WTC11 (cell line): ENCODE measurements at regions not wholly inside any gene's neighbourhood (a gene's known extent, or its start where the extent isn't known, plus 50 kb on each side); places are given as distances from the start of the nearest gene placed in this dataset.

Experiments
- ATAC-seq: fragments of 200-7000 bp; cut with Tn5 transposase; 2 replicates; pipeline ENCODE4 v1.10.0; 2021; ENCODE audit warnings: mild to moderate bottlenecking, moderate library complexity
- CTCF ChIA-PET: fragments of 300-600 bp; sonication (Branson Sonifier 250); formaldehyde crosslinking; loops from one replicate; lab custom pipeline; 2021; ENCODE audit warnings: antibody characterized with exemption; lab: Charles Lee
- POLR2A ChIA-PET: fragments of 350-600 bp; sonication (Branson Sonifier 250); formaldehyde crosslinking; loops from one replicate; lab custom pipeline; 2021; ENCODE audit warnings: antibody characterized with exemption; lab: Charles Lee
- DNase-seq: peaks from one replicate; pipeline ENCODE4 v3.0.0; 2021; ENCODE audit warnings: low spot score
- H3K27ac Mint-ChIP-seq: 2 replicates; pipeline ENCODE4 v1.8.0; 2021; ENCODE audit warnings: mixed read lengths
- H3K27me3 Mint-ChIP-seq: 2 replicates; pipeline ENCODE4 v1.8.0; 2021; ENCODE audit warnings: low read depth, mild to moderate bottlenecking, moderate library complexity, mixed read lengths
- H3K36me3 Mint-ChIP-seq: 2 replicates; pipeline ENCODE4 v1.8.0; 2021; ENCODE audit warnings: mixed read lengths
- H3K4me1 Mint-ChIP-seq: 2 replicates; pipeline ENCODE4 v1.8.0; 2022; ENCODE audit warnings: mixed read lengths
- H3K4me3 Mint-ChIP-seq: 2 replicates; pipeline ENCODE4 v1.8.0; 2021; ENCODE audit warnings: mild to moderate bottlenecking, moderate library complexity, mixed read lengths
- H3K9me3 Mint-ChIP-seq: 2 replicates; pipeline ENCODE4 v1.8.0; 2021; ENCODE audit warnings: mixed read lengths
- EMX1 ChIP-seq: fragments of 250-450 bp; sonication (Bioruptor Pico); IDR thresholded peaks from 2 replicates; pipeline ENCODE4 v1.8.0; 2021; ENCODE audit warnings: mild to moderate bottlenecking
- ESRRA ChIP-seq: sonication (generic); formaldehyde crosslinking; IDR thresholded peaks from 2 replicates; pipeline ENCODE4 v1.8.1; 2022; ENCODE audit warnings: mild to moderate bottlenecking, missing genetic modification reagents, borderline replicate concordance
- FOXP1 ChIP-seq: sonication (generic); formaldehyde crosslinking; IDR thresholded peaks from 2 replicates; pipeline ENCODE4 v1.8.0; 2022; ENCODE audit warnings: missing genetic modification reagents, mild to moderate bottlenecking, moderate library complexity, borderline replicate concordance
- GRHL2 ChIP-seq: fragments of 250-450 bp; sonication (Bioruptor Pico); IDR thresholded peaks from 2 replicates; pipeline ENCODE4 v1.8.0; 2022; ENCODE audit warnings: mild to moderate bottlenecking, moderate library complexity; ENCODE audit not compliant: insufficient replicate concordance, severe bottlenecking
- MAX ChIP-seq: sonication (generic); formaldehyde crosslinking; IDR thresholded peaks from 2 replicates; pipeline ENCODE4 v1.8.0; 2022; ENCODE audit warnings: mild to moderate bottlenecking, missing genetic modification reagents
- MXD4 ChIP-seq: fragments of 250-450 bp; sonication (Bioruptor Pico); IDR thresholded peaks from 2 replicates; pipeline ENCODE4 v1.8.0; 2021; ENCODE audit warnings: mild to moderate bottlenecking, moderate library complexity, borderline replicate concordance
- MYBL2 ChIP-seq: sonication (generic); formaldehyde crosslinking; IDR thresholded peaks from 2 replicates; pipeline ENCODE4 v1.8.1; 2023; ENCODE audit warnings: mild to moderate bottlenecking, moderate library complexity, missing genetic modification reagents
- RELA ChIP-seq: sonication (generic); formaldehyde crosslinking; IDR thresholded peaks from 2 replicates; pipeline ENCODE4 v1.8.1; 2022; ENCODE audit warnings: missing genetic modification reagents, mild to moderate bottlenecking, borderline replicate concordance
- SP1 ChIP-seq: sonication (generic); formaldehyde crosslinking; conservative IDR thresholded peaks from 2 replicates; pipeline ENCODE4 v1.8.1; 2022; ENCODE audit warnings: missing genetic modification reagents
- TEAD1 ChIP-seq: sonication (generic); formaldehyde crosslinking; IDR thresholded peaks from 2 replicates; pipeline ENCODE4 v1.8.0; 2022; ENCODE audit warnings: mild to moderate bottlenecking, missing genetic modification reagents
- TP53 ChIP-seq: sonication (generic); formaldehyde crosslinking; IDR thresholded peaks from 2 replicates; pipeline ENCODE4 v1.8.1; 2023; ENCODE audit warnings: mild to moderate bottlenecking, missing genetic modification reagents
- ZBTB21 ChIP-seq: sonication (generic); formaldehyde crosslinking; IDR thresholded peaks from 2 replicates; pipeline ENCODE4 v1.8.1; 2023; ENCODE audit warnings: mild to moderate bottlenecking, missing genetic modification reagents, borderline replicate concordance
- ZNF121 ChIP-seq: sonication (generic); formaldehyde crosslinking; IDR thresholded peaks from 2 replicates; pipeline ENCODE4 v1.8.0; 2023; ENCODE audit warnings: missing genetic modification reagents
- ZNF317 ChIP-seq: sonication (generic); formaldehyde crosslinking; IDR thresholded peaks from 2 replicates; pipeline ENCODE4 v1.8.1; 2023; ENCODE audit warnings: low read depth, mild to moderate bottlenecking, moderate library complexity, missing genetic modification reagents, borderline replicate concordance
- TF ChIP-seq, protein P1 (sequence below): fragments of 250-450 bp; sonication (Bioruptor Pico); IDR thresholded peaks from 2 replicates; pipeline ENCODE4 v1.8.0; 2021; ENCODE audit warnings: mild to moderate bottlenecking
- TF ChIP-seq, protein P2 (sequence below): sonication (generic); formaldehyde crosslinking; IDR thresholded peaks from 2 replicates; pipeline ENCODE4 v1.8.0; 2022; ENCODE audit warnings: mild to moderate bottlenecking, missing genetic modification reagents
- TF ChIP-seq, protein P3 (sequence below): fragments of 250-450 bp; sonication (Bioruptor Pico); IDR thresholded peaks from 2 replicates; pipeline ENCODE4 v2.1.2; 2022; ENCODE audit warnings: mild to moderate bottlenecking, moderate library complexity
- TF ChIP-seq, protein P4 (sequence below): fragments of 200-600 bp; IDR thresholded peaks from 2 replicates; pipeline ENCODE4 v1.8.0; 2022; ENCODE audit warnings: antibody characterized with exemption

- H3K36me3 Mint-ChIP-seq: peaks cover 38% of the 10 kb centered on the region
- TF ChIP-seq MAX (CRISPR knock-in tag) (no peak), TP53 (CRISPR knock-in tag) (no peak)
- TF ChIP-seq, protein P1, sequence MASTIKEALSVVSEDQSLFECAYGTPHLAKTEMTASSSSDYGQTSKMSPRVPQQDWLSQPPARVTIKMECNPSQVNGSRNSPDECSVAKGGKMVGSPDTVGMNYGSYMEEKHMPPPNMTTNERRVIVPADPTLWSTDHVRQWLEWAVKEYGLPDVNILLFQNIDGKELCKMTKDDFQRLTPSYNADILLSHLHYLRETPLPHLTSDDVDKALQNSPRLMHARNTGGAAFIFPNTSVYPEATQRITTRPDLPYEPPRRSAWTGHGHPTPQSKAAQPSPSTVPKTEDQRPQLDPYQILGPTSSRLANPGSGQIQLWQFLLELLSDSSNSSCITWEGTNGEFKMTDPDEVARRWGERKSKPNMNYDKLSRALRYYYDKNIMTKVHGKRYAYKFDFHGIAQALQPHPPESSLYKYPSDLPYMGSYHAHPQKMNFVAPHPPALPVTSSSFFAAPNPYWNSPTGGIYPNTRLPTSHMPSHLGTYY (CRISPR knock-in tag): no peak
- TF ChIP-seq, protein P2, sequence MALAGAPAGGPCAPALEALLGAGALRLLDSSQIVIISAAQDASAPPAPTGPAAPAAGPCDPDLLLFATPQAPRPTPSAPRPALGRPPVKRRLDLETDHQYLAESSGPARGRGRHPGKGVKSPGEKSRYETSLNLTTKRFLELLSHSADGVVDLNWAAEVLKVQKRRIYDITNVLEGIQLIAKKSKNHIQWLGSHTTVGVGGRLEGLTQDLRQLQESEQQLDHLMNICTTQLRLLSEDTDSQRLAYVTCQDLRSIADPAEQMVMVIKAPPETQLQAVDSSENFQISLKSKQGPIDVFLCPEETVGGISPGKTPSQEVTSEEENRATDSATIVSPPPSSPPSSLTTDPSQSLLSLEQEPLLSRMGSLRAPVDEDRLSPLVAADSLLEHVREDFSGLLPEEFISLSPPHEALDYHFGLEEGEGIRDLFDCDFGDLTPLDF (CRISPR knock-in tag): no peak
- H3K27me3 Mint-ChIP-seq: no peaks in the 10 kb centered on the region
- H3K9me3 Mint-ChIP-seq: peaks cover 35% of the 10 kb centered on the region
- POLR2A ChIA-PET: no interaction called here
- peaks cover 14% of the 10 kb centered on the region for H3K4me1 Mint-ChIP-seq
- DNase-seq (no peak), ATAC-seq (no peak)
- CTCF ChIA-PET: no interaction called here
- H3K4me3 Mint-ChIP-seq: no peak overlapping the region
- H3K27ac Mint-ChIP-seq: peak overlapping the region; percentile 31; the same call in 1 of the 2 replicates
Measured at GRCh38 chr18:55912919-55913318, 324.9 kb upstream of the TCF4 start.

GRCh38 chr18:55912071-55912470 is 324.1 kb upstream of the TCF4 start:
- no peaks in the 10 kb centered on the region for H3K27me3 Mint-ChIP-seq
- POLR2A ChIA-PET: no interaction called here
- H3K36me3 Mint-ChIP-seq: peaks cover 33% of the 10 kb centered on the region
- no peak overlapping the region for H3K27ac Mint-ChIP-seq
- CTCF ChIA-PET: no interaction called here
- no peak for TF ChIP-seq MXD4 (CRISPR knock-in tag)
- no peak for TF ChIP-seq GRHL2
- TF ChIP-seq, protein P3, sequence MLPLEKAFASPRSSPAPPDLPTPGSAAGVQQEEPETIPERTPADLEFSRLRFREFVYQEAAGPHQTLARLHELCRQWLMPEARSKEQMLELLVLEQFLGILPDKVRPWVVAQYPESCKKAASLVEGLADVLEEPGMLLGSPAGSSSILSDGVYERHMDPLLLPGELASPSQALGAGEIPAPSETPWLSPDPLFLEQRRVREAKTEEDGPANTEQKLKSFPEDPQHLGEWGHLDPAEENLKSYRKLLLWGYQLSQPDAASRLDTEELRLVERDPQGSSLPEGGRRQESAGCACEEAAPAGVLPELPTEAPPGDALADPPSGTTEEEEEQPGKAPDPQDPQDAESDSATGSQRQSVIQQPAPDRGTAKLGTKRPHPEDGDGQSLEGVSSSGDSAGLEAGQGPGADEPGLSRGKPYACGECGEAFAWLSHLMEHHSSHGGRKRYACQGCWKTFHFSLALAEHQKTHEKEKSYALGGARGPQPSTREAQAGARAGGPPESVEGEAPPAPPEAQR: no peak
- no peak for TF ChIP-seq EMX1 (CRISPR knock-in tag)
- TF ChIP-seq, protein P4, sequence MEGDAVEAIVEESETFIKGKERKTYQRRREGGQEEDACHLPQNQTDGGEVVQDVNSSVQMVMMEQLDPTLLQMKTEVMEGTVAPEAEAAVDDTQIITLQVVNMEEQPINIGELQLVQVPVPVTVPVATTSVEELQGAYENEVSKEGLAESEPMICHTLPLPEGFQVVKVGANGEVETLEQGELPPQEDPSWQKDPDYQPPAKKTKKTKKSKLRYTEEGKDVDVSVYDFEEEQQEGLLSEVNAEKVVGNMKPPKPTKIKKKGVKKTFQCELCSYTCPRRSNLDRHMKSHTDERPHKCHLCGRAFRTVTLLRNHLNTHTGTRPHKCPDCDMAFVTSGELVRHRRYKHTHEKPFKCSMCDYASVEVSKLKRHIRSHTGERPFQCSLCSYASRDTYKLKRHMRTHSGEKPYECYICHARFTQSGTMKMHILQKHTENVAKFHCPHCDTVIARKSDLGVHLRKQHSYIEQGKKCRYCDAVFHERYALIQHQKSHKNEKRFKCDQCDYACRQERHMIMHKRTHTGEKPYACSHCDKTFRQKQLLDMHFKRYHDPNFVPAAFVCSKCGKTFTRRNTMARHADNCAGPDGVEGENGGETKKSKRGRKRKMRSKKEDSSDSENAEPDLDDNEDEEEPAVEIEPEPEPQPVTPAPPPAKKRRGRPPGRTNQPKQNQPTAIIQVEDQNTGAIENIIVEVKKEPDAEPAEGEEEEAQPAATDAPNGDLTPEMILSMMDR: no peak
- TF ChIP-seq, protein P1 (CRISPR knock-in tag): no peak
- no peak for TF ChIP-seq ESRRA
- TF ChIP-seq ZNF121 (CRISPR knock-in tag): no peak
- TF ChIP-seq FOXP1 (CRISPR knock-in tag): no peak
- TF ChIP-seq ZNF317 (CRISPR knock-in tag): no peak
- no peak for TF ChIP-seq ZBTB21 (CRISPR knock-in tag)
- no peak for TF ChIP-seq RELA
- no peak for TF ChIP-seq SP1
- no peak for TF ChIP-seq TEAD1 (CRISPR knock-in tag)
- TF ChIP-seq MYBL2 (CRISPR knock-in tag): no peak
- TF ChIP-seq, all 79 proteins: peak for 0
- DNase-seq (no peak), ATAC-seq (no peak)
- Mint-ChIP-seq H3K4me3 (no peak overlapping the region), H3K4me1 (peaks cover 22% of the 10 kb centered on the region), H3K9me3 (peaks cover 30% of the 10 kb centered on the region)
